Left renal cortex interstitium (tissue), 4 donors: ENCODE measurements at regions not wholly inside any gene's neighbourhood (a gene's known extent, or its start where the extent isn't known, plus 50 kb on each side); places are given as distances from the start of the nearest gene placed in this dataset.

ENCODE experiments used
- DNase-seq, 4 donors: peaks; one replicate each; pipeline ENCODE4 v3.0.0-alpha.2; 2013; ENCODE audit warnings: low read depth in 4 of 4, low spot score in 2 of 4, missing footprints in 1 of 4

- no peak for DNase-seq
Observed at GRCh38 chr10:118110750-118111149, 64.0 kb upstream of the RAB11FIP2 start.

GRCh38 chr10:118108194-118109026 lies 61.7 kb upstream of the RAB11FIP2 start:
- no peak for DNase-seq

DNA sequence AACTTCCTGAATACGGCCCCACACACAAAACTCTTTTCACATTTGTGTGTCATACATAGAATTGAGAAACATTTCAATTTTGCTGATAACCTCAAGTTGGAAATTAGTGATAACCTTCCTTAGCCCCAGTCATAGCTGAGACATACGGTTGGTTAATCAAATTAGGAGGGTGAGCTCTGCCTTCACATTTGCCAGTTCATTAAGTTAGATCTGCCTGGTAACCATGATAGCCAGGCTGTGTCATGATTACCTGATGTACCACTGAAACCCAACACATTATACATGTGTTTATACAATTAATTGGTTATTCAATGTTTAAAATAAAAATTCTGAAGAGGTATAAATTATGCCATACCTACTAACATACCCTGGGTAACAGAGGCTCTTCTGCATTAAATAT lies 60.8 kb upstream of the RAB11FIP2 start:
- no peak for DNase-seq

DNA sequence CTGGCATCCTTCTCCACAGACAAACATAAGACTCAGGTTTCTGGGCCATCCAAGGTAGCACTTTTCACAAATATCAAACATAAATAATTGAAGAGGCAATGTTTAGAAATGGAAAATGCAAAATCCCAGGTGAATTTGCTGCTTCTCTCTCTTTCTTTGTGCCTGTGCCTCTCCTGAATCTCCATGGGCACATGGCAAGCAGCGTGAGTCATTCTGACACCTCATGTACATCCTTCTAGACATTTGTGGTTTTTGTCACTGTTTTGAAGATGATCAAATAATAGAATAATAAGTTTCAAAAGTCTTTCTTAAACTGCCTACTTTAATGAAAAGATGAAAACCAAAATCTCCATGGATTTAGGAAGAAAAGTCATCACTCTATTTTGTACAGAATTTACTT lies 60.3 kb upstream of the RAB11FIP2 start:
- no peak for DNase-seq

GRCh38 chr10:118106426-118106825 lies 59.7 kb upstream of the RAB11FIP2 start:
- no peak for DNase-seq

DNA sequence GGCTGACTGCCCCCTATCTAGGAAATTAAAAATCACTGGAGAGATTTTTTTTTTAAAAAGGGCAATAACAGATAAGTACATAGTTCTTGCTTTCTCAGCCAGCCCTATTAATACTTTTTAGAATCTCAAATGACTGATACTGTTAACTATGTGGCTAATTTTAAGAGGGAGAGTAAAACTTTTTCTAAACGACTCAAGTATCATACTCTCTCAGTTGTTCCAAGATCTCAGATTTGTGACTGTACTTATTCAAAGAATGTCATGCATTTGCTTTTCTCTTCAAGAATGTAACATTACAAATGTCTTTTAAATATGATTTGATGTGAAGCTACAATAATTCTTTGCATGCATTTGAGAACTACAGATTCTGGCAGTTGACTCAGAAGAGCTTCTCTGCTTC lies 55.4 kb upstream of the RAB11FIP2 start:
- DNase-seq: no peak

GRCh38 chr10:118101501-118101900 lies 54.8 kb upstream of the RAB11FIP2 start:
- no peak for DNase-seq
